ENCODE measurements at regions not wholly inside any gene's neighbourhood (a gene's known extent, or its start where the extent isn't known, plus 50 kb on each side); places are given as distances from the start of the nearest gene placed in this dataset.

DNA sequence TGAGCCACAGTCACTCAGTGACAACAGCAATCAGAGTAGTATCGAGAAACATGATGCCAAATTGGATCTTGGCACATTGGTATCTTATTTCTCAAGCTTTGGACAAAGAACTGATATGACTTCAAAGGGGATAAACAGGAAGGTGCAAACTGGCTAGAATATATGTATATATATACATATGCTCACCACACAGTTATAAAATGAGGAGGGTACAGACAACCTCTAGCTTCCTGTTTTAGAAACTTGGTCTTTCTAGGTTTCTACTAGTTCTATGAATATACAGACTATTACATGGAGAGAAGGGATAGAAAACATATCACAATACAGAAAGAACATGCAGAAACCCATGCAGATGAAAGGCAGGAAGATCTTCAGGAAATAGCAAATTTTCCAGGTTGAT is 292.1 kb upstream of the SNX7 start:
- no peak overlapping the region for H3K27ac ChIP-seq (replicated peaks)
- TF ChIP-seq GABPA (IDR thresholded peaks at IDR 0.05; ENCODE audit: low read depth) (no peak), POLR2AphosphoS5 (IDR thresholded peaks at IDR 0.05; ENCODE audit: low read depth) (no peak)
- DNase-seq (ENCODE audit: low read depth in 1 of 2, low spot score in 1 of 2): no peak
- H3K4me3 ChIP-seq (replicated peaks; ENCODE audit: insufficient read depth, low read length): no peak overlapping the region
- no peaks in the 10 kb centered on the region for H3K27me3 ChIP-seq (ENCODE audit: insufficient read depth, poor library complexity, severe bottlenecking)

- no peaks in the 10 kb centered on the region for H3K27me3 ChIP-seq (ENCODE audit: insufficient read depth, poor library complexity, severe bottlenecking)
- DNase-seq (ENCODE audit: low read depth in 1 of 2, low spot score in 1 of 2): no peak
- TF ChIP-seq REST (IDR thresholded peaks at IDR 0.05; ENCODE audit: insufficient replicate concordance, low read depth) (no peak), POLR2AphosphoS5 (IDR thresholded peaks at IDR 0.05; ENCODE audit: low read depth) (no peak), GABPA (IDR thresholded peaks at IDR 0.05; ENCODE audit: low read depth) (no peak), CTCF (IDR thresholded peaks at IDR 0.05; ENCODE audit: insufficient read depth, low read length) (no peak), SPI1 (IDR thresholded peaks at IDR 0.05; ENCODE audit: borderline replicate concordance, low read depth) (no peak)
- no peak overlapping the region for H3K27ac ChIP-seq (replicated peaks)
- no peak overlapping the region for H3K4me3 ChIP-seq (replicated peaks; ENCODE audit: insufficient read depth, low read length)
These were observed 292.5 kb upstream of the SNX7 start for GRCh38 chr1:98368995-98369394.

DNA sequence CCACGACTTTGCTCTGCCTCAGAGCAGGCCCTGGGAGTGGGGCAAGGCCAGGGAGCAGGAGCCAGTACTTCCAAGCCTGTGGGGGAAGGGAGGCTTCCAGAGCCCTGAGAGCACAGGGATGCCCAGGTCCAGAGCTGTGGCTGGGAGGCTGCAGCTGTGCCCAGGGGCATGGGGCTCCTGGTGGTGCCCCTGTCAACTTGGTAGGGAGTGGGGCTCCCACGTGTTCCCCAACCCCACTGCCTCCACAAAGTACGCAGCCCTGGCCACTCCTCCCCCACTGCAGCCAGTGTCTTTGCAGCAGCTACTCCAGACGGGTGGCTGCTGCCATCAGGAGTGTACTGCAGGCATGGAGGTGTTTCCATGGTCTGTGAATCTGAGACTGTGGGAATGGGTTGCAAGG is 294.1 kb upstream of the SNX7 start:
- Histone ChIP-seq H3K27me3 (ENCODE audit: insufficient read depth, poor library complexity, severe bottlenecking) (no peaks in the 10 kb centered on the region), H3K4me3 (replicated peaks; ENCODE audit: insufficient read depth, low read length) (no peak overlapping the region), H3K27ac (replicated peaks) (no peak overlapping the region)
- no peak for DNase-seq (ENCODE audit: low read depth in 1 of 2, low spot score in 1 of 2)
- TF ChIP-seq POLR2AphosphoS5 (IDR thresholded peaks at IDR 0.05; ENCODE audit: low read depth): no peak
- TF ChIP-seq GABPA (IDR thresholded peaks at IDR 0.05; ENCODE audit: low read depth): no peak
- no peak for TF ChIP-seq REST (IDR thresholded peaks at IDR 0.05; ENCODE audit: insufficient replicate concordance, low read depth)
- no peak for TF ChIP-seq CTCF (IDR thresholded peaks at IDR 0.05; ENCODE audit: insufficient read depth, low read length)
- no peak for TF ChIP-seq SPI1 (IDR thresholded peaks at IDR 0.05; ENCODE audit: borderline replicate concordance, low read depth)

DNA sequence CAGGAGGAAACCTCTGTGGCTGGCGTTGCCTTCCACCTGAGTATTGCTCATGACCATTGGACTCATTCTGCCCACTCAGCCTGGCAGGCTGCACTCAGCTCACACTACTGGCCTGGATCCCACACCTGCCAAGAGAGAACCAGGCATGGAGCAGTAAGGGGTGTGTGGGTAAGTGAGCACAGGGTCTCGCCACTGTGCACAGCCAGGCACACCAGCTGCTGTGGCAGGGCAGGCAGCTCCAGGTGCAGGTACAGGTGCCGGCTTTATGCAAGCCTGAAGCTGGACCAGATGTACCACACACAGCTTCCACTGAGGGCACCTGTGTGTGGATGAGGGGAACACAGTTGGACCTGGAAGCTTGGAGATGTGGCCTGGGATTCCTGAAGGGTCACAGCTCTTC is 295.2 kb upstream of the SNX7 start:
- no peaks in the 10 kb centered on the region for H3K27me3 ChIP-seq (ENCODE audit: insufficient read depth, poor library complexity, severe bottlenecking)
- TF ChIP-seq SPI1 (IDR thresholded peaks at IDR 0.05; ENCODE audit: borderline replicate concordance, low read depth) (no peak), POLR2AphosphoS5 (IDR thresholded peaks at IDR 0.05; ENCODE audit: low read depth) (no peak)
- no peak overlapping the region for H3K27ac ChIP-seq (replicated peaks)
- H3K4me3 ChIP-seq (replicated peaks; ENCODE audit: insufficient read depth, low read length): no peak overlapping the region
- DNase-seq (ENCODE audit: low read depth in 1 of 2, low spot score in 1 of 2): no peak

- H3K27me3 ChIP-seq (ENCODE audit: insufficient read depth, poor library complexity, severe bottlenecking): no peaks in the 10 kb centered on the region
- peak; percentile 25 to 51 for DNase-seq (ENCODE audit: low read depth in 1 of 2, low spot score in 1 of 2)
- TF ChIP-seq POLR2AphosphoS5 (IDR thresholded peaks at IDR 0.05; ENCODE audit: low read depth) (no peak), REST (IDR thresholded peaks at IDR 0.05; ENCODE audit: insufficient replicate concordance, low read depth) (peak; percentile 70), CTCF (IDR thresholded peaks at IDR 0.05; ENCODE audit: insufficient read depth, low read length) (no peak), SPI1 (IDR thresholded peaks at IDR 0.05; ENCODE audit: borderline replicate concordance, low read depth) (peak; percentile 79), GABPA (IDR thresholded peaks at IDR 0.05; ENCODE audit: low read depth) (0 out of 2 replicates have a peak, but pooled peaks have one; percentile 23)
- no peak overlapping the region for H3K27ac ChIP-seq (replicated peaks)
- H3K4me3 ChIP-seq (replicated peaks; ENCODE audit: insufficient read depth, low read length): no peak overlapping the region
These were observed 297.0 kb upstream of the SNX7 start for GRCh38 chr1:98364544-98364943.
